Stimulated activated naive CD8-positive, alpha-beta T cell treated with anti-CD3 and anti-CD28 coated beads, Interleukin-15, amount 100 ng/mL, for 72 hours (primary cell): ENCODE measurements at regions not wholly inside any gene's neighbourhood (a gene's known extent, or its start where the extent isn't known, plus 50 kb on each side); places are given as distances from the start of the nearest gene placed in this dataset.
A peak's percentile ranks its signal among the peaks of the same experiment; 100 is the strongest.

ENCODE experiments used
- ATAC-seq: fragments of 150-1000 bp; cut with Tn5 transposase; 2 replicates; pipeline ENCODE4 v1.10.0; 2021; ENCODE audit warnings: mild to moderate bottlenecking, moderate library complexity
- DNase-seq, 2 donors: peaks; one replicate each; pipeline ENCODE4 v3.0.0; 2021 to 2022
- H3K27ac Mint-ChIP-seq, 2 donors: one replicate each; pipeline ENCODE4 v1.8.0; 2022; ENCODE audit warnings: mild to moderate bottlenecking in 2 of 2, mixed read lengths in 2 of 2, moderate library complexity in 2 of 2
- H3K27me3 Mint-ChIP-seq: one replicate; pipeline ENCODE4 v1.8.0; 2022; ENCODE audit warnings: mixed read lengths
- H3K4me1 Mint-ChIP-seq: one replicate; pipeline ENCODE4 v1.8.0; 2022; ENCODE audit warnings: mild to moderate bottlenecking, mixed read lengths
- H3K4me3 Mint-ChIP-seq, 2 donors: one replicate each; pipeline ENCODE4 v1.8.0; 2022; ENCODE audit warnings: mild to moderate bottlenecking in 2 of 2, mixed read lengths in 2 of 2, moderate library complexity in 1 of 2
- H3K9me3 Mint-ChIP-seq, 2 donors: one replicate each; pipeline ENCODE4 v1.8.0; 2022; ENCODE audit warnings: mixed read lengths in 2 of 2

DNA sequence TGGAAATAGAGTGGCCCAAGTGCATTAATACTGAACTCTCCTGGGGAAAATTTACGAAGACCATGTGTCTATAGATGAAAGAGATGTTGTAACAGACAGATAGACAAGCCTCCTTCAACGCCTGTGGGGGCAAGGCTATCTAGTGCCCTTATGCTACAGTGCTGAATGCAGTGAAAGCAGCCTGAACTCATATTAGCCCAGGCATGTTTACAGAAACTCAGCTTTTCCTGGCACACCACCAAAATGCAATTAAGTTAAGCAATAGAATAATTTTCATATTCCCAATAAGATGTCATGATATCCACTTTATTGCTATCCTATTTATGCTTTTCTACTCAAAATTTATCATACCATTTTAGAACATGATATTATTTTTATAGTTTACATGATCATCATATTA lies 277.0 kb downstream of the DIRAS2 start:
- Mint-ChIP-seq H3K9me3 (no peaks in the 10 kb centered on the region), H3K27ac (no peak overlapping the region), H3K4me3 (no peak overlapping the region), H3K27me3 (peaks cover 26% of the 10 kb centered on the region), H3K4me1 (no peaks in the 10 kb centered on the region)
- DNase-seq: no peak
- ATAC-seq: no peak

- Mint-ChIP-seq H3K4me1 (no peaks in the 10 kb centered on the region), H3K27ac (no peak overlapping the region), H3K27me3 (peaks cover 35% of the 10 kb centered on the region), H3K9me3 (no peaks in the 10 kb centered on the region), H3K4me3 (no peak overlapping the region)
- DNase-seq: no peak
- ATAC-seq: no peak
These were observed 274.4 kb downstream of the DIRAS2 start for GRCh38 chr9:90368241-90368640.

- Mint-ChIP-seq H3K4me1 (no peaks in the 10 kb centered on the region), H3K4me3 (no peak overlapping the region), H3K9me3 (no peaks in the 10 kb centered on the region), H3K27ac (no peak overlapping the region), H3K27me3 (peaks cover 31% of the 10 kb centered on the region)
- ATAC-seq: no peak
- no peak for DNase-seq
These were observed 273.7 kb downstream of the DIRAS2 start for GRCh38 chr9:90368928-90369327.

GRCh38 chr9:90379771-90380170 lies 262.9 kb downstream of the DIRAS2 start:
- no peak for ATAC-seq
- Mint-ChIP-seq H3K4me1 (no peaks in the 10 kb centered on the region), H3K27me3 (peaks cover 30% of the 10 kb centered on the region), H3K27ac (no peak overlapping the region), H3K9me3 (no peaks in the 10 kb centered on the region), H3K4me3 (no peak overlapping the region)
- no peak for DNase-seq

- Mint-ChIP-seq H3K4me3 (no peak overlapping the region), H3K27me3 (peaks cover 36% of the 10 kb centered on the region), H3K27ac (no peak overlapping the region), H3K9me3 (no peaks in the 10 kb centered on the region), H3K4me1 (no peaks in the 10 kb centered on the region)
- ATAC-seq (no peak), DNase-seq (no peak)
These were observed 257.5 kb downstream of the DIRAS2 start for GRCh38 chr9:90385146-90385545.

- Mint-ChIP-seq H3K9me3 (no peaks in the 10 kb centered on the region), H3K27me3 (peaks cover 19% of the 10 kb centered on the region), H3K4me3 (no peak overlapping the region), H3K4me1 (no peaks in the 10 kb centered on the region), H3K27ac (no peak overlapping the region)
- ATAC-seq (no peak), DNase-seq (no peak)
These were observed 249.1 kb downstream of the DIRAS2 start for GRCh38 chr9:90393365-90394152.

- Mint-ChIP-seq H3K27ac (no peak overlapping the region), H3K4me3 (no peak overlapping the region), H3K9me3 (no peaks in the 10 kb centered on the region), H3K27me3 (peaks cover 9% of the 10 kb centered on the region), H3K4me1 (no peaks in the 10 kb centered on the region)
- ATAC-seq (no peak), DNase-seq (no peak)
These were observed 247.8 kb downstream of the DIRAS2 start for GRCh38 chr9:90394871-90395270.

- DNase-seq: no peak
- no peak for ATAC-seq
- Mint-ChIP-seq H3K27me3 (peaks cover 9% of the 10 kb centered on the region), H3K4me1 (no peaks in the 10 kb centered on the region), H3K4me3 (no peak overlapping the region), H3K27ac (no peak overlapping the region), H3K9me3 (no peaks in the 10 kb centered on the region)
These were observed 242.5 kb downstream of the DIRAS2 start for GRCh38 chr9:90400091-90400490.

- Mint-ChIP-seq H3K4me1 (no peaks in the 10 kb centered on the region), H3K4me3 (no peak overlapping the region), H3K27ac (no peak overlapping the region), H3K9me3 (peaks cover 4 to 8% of the 10 kb centered on the region in 2 donors), H3K27me3 (no peaks in the 10 kb centered on the region)
- DNase-seq (no peak), ATAC-seq (no peak)
These were observed 234.0 kb downstream of the DIRAS2 start for GRCh38 chr9:90408659-90409058.

DNA sequence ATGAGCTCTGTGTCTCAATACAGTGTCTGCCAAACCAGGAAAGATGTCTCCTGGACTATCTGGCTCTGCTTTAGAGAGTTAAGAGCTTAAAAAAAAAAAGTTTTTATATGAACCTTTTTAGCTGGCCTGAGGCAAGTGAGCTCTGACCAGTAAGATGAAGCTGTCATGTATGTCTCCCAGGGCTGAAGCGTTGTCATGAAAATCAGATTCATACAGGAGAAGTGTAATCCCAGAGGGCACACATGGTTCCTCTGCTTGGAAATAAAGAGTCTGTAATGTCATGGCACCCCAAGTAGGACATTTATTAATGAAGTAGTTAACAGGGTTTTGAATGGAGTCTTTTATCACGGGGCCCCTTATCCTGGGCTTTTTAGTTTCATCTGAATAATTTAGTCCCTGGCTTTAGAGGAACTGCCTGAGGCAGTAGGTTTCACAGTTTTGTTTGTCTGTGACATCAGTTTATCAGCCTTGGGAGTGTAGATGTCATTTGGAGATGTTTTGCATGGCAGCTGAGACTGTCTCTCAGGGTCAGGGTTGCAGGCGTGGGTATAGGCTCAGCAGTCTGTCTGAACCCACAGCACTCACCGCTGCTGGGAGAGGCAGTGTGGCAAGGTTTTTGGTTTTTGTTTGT lies 223.3 kb downstream of the DIRAS2 start:
- Mint-ChIP-seq H3K4me1 (no peaks in the 10 kb centered on the region), H3K27ac (peak overlapping the region in 1 of 2 donors; percentile 30), H3K4me3 (no peak overlapping the region), H3K27me3 (peaks cover 16% of the 10 kb centered on the region), H3K9me3 (no peaks in the 10 kb centered on the region)
- ATAC-seq (no peak), DNase-seq (no peak)

GRCh38 chr9:90420211-90420610 lies 222.4 kb downstream of the DIRAS2 start:
- no peaks in the 10 kb centered on the region for H3K4me1 Mint-ChIP-seq
- no peak for DNase-seq
- peaks cover 19% of the 10 kb centered on the region for H3K27me3 Mint-ChIP-seq
- no peak for ATAC-seq
- H3K4me3 Mint-ChIP-seq: no peak overlapping the region
- H3K27ac Mint-ChIP-seq: no peak overlapping the region
- no peaks in the 10 kb centered on the region for H3K9me3 Mint-ChIP-seq

DNA sequence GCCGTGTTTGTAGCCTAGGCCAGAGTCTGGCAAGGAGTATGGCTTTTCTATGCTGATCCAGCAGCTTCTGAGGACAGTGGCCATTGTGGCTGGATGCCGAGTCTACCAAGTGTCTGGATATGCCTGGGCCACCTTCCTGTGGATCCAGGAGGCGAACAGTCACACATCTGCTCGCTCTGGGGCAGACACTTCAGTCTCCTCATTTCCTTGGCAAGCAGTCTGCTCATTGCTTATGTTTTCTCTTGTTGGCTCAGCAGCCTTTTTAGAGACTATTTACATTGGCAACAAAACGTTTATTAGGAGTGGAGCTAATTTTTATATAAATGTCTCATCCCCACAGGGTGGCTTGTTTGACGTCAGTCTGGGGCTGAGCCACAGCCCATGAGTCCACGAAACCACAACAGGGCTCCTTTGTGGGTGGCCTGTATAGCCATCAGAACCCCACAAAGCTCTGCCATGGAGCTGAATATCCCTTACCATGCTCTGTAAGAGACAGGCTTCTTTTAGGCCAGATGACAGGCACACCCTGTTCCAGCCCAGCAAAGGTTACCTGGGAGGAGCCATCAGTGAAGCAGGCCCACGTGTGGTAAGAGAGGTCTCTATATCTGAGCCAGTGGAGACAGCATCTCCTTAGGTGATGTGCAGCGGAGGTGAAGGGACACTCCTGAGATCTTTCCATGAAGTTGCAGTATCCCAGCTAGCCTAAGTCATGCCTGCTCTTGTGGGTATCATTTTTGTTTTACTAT lies 221.7 kb downstream of the DIRAS2 start:
- DNase-seq: no peak
- ATAC-seq: no peak
- no peak overlapping the region for H3K27ac Mint-ChIP-seq
- no peak overlapping the region for H3K4me3 Mint-ChIP-seq
- H3K4me1 Mint-ChIP-seq: no peaks in the 10 kb centered on the region
- no peaks in the 10 kb centered on the region for H3K9me3 Mint-ChIP-seq
- peaks cover 19% of the 10 kb centered on the region for H3K27me3 Mint-ChIP-seq

- no peak overlapping the region for H3K27ac Mint-ChIP-seq
- no peaks in the 10 kb centered on the region for H3K9me3 Mint-ChIP-seq
- no peak for ATAC-seq
- H3K4me3 Mint-ChIP-seq: no peak overlapping the region
- H3K27me3 Mint-ChIP-seq: peaks cover 19% of the 10 kb centered on the region
- no peaks in the 10 kb centered on the region for H3K4me1 Mint-ChIP-seq
- no peak for DNase-seq
These were observed 220.8 kb downstream of the DIRAS2 start for GRCh38 chr9:90421786-90422185.

GRCh38 chr9:90423661-90424193 lies 218.9 kb downstream of the DIRAS2 start:
- no peak for DNase-seq
- Mint-ChIP-seq H3K4me1 (no peaks in the 10 kb centered on the region), H3K27me3 (peaks cover 30% of the 10 kb centered on the region), H3K4me3 (no peak overlapping the region), H3K9me3 (no peaks in the 10 kb centered on the region), H3K27ac (no peak overlapping the region)
- no peak for ATAC-seq

DNA sequence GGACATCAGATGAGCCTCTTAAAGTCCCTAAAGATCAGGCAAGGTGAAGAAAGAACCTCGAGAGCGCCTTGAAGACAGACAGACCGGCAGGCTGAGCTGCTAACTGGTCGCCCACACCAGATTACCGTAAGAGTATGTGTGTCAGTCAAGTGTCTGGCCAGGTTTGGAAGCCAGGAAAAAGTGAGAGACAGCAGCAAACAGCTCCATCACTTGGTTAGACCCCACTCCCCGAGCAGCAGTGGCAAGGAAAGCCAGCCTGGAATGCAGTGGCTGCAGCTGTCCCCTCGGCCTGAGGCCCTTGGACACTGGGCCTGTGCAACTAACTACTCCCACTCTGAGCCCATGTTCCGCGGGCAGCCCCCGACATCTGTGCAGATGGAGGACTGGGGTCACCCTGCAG lies 214.1 kb downstream of the DIRAS2 start:
- Mint-ChIP-seq H3K4me3 (no peak overlapping the region), H3K4me1 (no peaks in the 10 kb centered on the region), H3K27ac (no peak overlapping the region), H3K27me3 (peaks cover 32% of the 10 kb centered on the region), H3K9me3 (no peaks in the 10 kb centered on the region)
- no peak for DNase-seq
- no peak for ATAC-seq

DNA sequence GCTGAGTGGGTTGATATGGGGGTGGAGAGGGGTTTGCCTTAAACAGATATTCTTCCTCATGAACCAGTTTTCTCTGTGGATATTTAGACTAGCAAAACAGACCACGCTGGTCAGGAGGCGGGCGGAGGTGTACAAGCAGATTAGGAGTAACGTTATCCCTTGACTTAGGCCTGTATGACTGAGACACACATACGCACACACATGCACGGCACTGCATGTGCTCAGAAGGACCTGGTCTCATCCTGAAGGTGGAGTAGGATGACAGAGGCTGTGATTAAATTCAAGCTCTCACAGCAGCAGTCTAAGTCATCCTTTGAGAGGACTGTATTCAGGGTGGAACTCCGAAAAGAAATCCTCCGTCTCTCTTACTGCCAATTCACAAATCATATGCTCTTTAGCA lies 209.7 kb downstream of the DIRAS2 start:
- DNase-seq (no peak), ATAC-seq (no peak)
- Mint-ChIP-seq H3K9me3 (no peaks in the 10 kb centered on the region), H3K4me1 (no peaks in the 10 kb centered on the region), H3K27me3 (peaks cover 29% of the 10 kb centered on the region), H3K4me3 (no peak overlapping the region), H3K27ac (no peak overlapping the region)
